K562 (cell line): ENCODE measurements at regions not wholly inside any gene's neighbourhood (a gene's known extent, or its start where the extent isn't known, plus 50 kb on each side); places are given as distances from the start of the nearest gene placed in this dataset.

Experiments used
- SP1 ChIP-seq: sonication (generic); formaldehyde crosslinking; IDR thresholded peaks from 2 replicates; pipeline ENCODE4 v1.8.1; 2022; ENCODE audit warnings: mild to moderate bottlenecking, missing genetic modification reagents
- ZNF12 ChIP-seq: sonication (generic); formaldehyde crosslinking; IDR thresholded peaks from 2 replicates; pipeline ENCODE4 v1.4.0; 2020; ENCODE audit warnings: mild to moderate bottlenecking, missing genetic modification reagents

- TF ChIP-seq SP1 (no peak), ZNF12 (CRISPR knock-in tag) (no peak)
These were observed 76.8 kb upstream of the OGFRL1 start for GRCh38 chr6:71211799-71212198.
